PFSK-1 (cell line): ENCODE measurements at regions not wholly inside any gene's neighbourhood (a gene's known extent, or its start where the extent isn't known, plus 50 kb on each side); places are given as distances from the start of the nearest gene placed in this dataset.

Experiments used
- POLR2AphosphoS5 ChIP-seq: IDR thresholded peaks from 2 replicates; pipeline ENCODE4 v1.6.1; 2012; ENCODE audit warnings: low read depth, mild to moderate bottlenecking, control low read depth, low read length, moderate library complexity
- SIN3A ChIP-seq: IDR thresholded peaks from 2 replicates; pipeline ENCODE4 v1.6.1; 2012; ENCODE audit warnings: mild to moderate bottlenecking, low read length, moderate library complexity, borderline replicate concordance; ENCODE audit not compliant: insufficient read depth
- TAF1 ChIP-seq: IDR thresholded peaks from 2 replicates; pipeline ENCODE4 v1.6.1; 2012; ENCODE audit warnings: low read length, control low read depth, borderline replicate concordance; ENCODE audit not compliant: insufficient read depth

DNA sequence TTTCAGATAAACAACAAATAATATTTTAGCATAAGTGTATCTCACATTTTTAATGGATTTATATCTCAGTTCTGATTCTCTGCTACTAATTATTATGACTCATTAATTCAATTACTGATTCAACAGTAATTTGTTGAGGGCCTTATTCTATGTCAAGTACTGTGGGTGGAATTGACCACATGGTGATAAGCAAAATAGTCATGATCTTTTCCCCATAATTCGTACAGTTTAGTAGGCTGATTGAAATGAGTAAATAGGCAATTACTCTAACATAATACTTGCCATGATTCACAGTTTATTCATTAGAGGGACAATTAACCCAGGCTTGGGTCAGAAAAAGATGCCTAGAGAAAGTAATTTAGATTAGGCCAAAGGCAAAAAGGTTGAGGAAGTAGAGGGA is 60.9 kb upstream of the SLC4A7 start:
- TF ChIP-seq POLR2AphosphoS5 (no peak), TAF1 (no peak), SIN3A (no peak)
